ENCODE measurements at regions not wholly inside any gene's neighbourhood (a gene's known extent, or its start where the extent isn't known, plus 50 kb on each side); places are given as distances from the start of the nearest gene placed in this dataset.

DNA sequence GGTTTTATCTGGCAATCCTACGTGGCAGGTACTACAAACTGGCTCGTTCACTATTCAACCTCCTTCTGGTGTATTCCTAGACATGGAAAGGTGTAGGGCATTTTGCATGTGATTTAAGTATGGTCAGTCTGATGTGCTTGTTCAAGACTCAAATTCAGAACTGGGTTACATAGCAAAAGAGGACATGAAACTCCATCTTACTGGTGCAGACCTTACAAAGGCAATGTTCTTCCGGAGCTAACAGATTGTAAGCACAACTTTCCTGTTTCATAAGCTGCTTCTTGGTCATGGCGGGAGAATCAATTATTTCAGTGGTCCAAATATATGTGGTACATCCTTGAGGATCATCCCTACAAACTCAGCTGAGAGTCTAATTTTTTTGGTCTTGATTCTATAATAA is 703.4 kb downstream of the EPM2A start:
- TF ChIP-seq, protein P1, sequence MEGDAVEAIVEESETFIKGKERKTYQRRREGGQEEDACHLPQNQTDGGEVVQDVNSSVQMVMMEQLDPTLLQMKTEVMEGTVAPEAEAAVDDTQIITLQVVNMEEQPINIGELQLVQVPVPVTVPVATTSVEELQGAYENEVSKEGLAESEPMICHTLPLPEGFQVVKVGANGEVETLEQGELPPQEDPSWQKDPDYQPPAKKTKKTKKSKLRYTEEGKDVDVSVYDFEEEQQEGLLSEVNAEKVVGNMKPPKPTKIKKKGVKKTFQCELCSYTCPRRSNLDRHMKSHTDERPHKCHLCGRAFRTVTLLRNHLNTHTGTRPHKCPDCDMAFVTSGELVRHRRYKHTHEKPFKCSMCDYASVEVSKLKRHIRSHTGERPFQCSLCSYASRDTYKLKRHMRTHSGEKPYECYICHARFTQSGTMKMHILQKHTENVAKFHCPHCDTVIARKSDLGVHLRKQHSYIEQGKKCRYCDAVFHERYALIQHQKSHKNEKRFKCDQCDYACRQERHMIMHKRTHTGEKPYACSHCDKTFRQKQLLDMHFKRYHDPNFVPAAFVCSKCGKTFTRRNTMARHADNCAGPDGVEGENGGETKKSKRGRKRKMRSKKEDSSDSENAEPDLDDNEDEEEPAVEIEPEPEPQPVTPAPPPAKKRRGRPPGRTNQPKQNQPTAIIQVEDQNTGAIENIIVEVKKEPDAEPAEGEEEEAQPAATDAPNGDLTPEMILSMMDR (conservative IDR thresholded peaks at IDR 0.05; ENCODE audit: low read length), result no peak
- H3K4me3 ChIP-seq (ENCODE audit: low read length), result no peak overlapping the region

DNA sequence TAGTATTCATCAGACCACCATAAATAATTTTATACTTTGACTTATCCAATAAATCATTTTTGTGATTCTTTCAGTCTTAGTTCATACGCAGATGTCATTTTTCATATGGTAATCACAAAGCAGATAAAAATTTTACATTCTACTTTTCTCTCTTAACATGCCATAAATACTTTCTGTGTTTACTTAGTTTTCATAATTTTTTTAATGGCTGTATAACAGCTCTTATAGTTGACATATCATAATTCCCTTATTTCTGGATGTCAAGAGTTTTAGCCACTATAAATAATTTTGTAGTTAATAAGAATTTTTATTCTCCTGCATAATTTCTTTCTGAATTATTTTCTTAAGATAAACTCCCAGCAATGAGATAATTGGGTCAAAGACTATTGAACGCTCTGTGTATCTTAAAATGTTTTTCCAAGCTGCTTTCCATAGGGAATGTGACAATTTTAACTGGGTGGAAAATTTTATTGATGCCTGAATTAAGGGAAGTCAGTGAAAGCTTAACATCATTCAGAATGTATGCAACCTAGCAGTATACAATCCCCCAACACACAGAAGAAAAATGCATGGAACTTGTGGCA is 702.7 kb downstream of the EPM2A start:
- no peak for DNase-seq (ENCODE audit: low read depth)
- no peak overlapping the region for H3K4me3 ChIP-seq (ENCODE audit: low read length)
- TF ChIP-seq, protein P1 (conservative IDR thresholded peaks at IDR 0.05; ENCODE audit: low read length), result no peak

More for the DNA sequence above, 703.4 kb downstream of the EPM2A start:
- no peak for DNase-seq (ENCODE audit: low read depth)

DNA sequence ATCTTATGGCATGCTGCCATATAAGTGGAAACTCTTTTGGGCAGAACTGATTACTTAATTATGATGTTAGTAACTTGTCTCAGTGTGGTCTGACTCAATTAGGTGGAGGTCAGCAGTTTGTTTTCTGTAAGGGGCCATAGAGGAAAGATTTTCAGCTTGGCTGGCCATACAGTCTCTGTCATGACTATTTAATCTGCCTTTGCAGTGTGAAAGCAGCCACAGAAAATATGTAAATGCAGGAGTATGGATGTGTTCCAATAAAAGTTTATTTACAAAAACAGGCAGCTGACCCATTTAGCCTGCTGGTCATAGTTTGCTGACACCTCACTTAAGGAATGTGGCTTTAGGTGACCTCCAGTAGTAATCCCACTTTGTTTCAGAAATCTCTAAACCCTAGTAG is 700.7 kb downstream of the EPM2A start:
- H3K4me3 ChIP-seq (ENCODE audit: low read length), result no peak overlapping the region
- peak; percentile 17 for DNase-seq (ENCODE audit: low read depth)
- TF ChIP-seq, protein P1 (conservative IDR thresholded peaks at IDR 0.05; ENCODE audit: low read length), result no peak

DNA sequence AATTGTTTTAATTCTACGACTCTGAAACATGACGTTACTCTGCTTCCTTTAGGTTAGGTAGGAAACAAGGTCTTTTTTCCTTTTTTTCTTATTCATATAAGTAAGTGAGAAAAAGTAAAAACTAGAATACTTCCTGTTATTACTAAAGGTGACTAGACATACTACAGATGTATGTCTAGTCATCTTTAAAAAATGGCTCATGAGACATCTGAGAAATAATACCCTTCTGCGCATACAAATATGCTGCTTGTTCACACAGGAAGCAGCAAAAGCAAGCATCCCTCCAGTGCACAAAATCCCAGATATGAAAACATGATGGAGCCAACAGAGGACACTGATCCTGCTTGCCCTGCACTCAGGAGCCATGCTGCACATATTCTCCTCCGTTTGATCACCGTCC is 699.1 kb downstream of the EPM2A start:
- H3K4me3 ChIP-seq (ENCODE audit: low read length), result no peak overlapping the region
- TF ChIP-seq, protein P1 (conservative IDR thresholded peaks at IDR 0.05; ENCODE audit: low read length), result no peak
- no peak for DNase-seq (ENCODE audit: low read depth)

DNA sequence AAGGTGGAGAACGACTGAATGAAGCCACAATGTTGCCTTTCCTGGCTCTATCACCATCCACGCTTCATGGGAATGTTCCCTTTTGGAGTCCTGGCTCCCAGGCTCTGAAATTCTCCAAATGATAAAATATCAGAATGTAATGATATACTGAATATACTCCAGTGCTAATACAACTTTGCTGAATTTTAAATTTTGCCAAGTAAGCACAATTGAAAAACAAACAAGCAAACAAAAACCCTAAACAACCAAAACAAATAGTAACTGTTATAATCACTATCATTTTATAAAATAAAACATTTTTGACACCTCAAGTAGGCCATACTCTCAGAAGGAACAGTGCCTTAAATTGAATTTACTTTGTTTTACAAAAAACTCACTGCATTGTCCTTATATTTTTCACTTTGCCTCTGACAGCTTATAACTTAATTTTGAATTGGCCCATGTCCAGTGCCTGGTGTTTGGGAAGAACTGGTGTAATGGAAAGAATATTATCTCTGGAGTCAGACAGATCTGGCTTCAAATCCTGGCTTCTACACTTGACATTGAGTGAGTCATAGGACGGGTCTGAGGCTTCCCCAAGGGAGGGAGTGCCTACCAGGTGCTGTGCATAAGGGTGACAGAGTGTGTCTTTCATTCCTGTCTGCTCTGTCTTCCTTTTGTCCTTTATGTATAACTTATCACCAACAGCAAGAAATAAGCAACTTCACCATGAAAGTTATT is 698.3 kb downstream of the EPM2A start:
- H3K4me3 ChIP-seq (ENCODE audit: low read length), result no peak overlapping the region
- TF ChIP-seq, protein P1 (conservative IDR thresholded peaks at IDR 0.05; ENCODE audit: low read length), result no peak
- DNase-seq (ENCODE audit: low read depth), result no peak

DNA sequence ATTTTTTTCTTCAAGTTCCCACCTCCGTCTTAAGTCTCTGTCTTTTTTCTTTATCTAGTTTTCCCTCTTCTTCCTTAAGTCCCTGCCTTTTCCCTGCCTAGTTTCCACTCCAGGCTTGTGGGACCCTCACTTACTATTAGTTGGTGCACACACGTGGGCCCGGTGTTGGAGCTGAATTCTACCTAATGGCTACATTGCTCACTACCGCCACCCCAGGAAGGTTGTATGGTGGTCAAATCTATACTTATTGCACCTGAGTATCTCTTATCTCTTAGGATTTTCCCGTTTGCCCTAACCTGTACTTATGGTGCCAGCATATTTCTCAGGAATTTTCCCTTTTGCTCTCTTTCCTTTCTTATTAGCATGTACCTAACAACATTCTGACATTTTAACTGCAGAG is 692.8 kb downstream of the EPM2A start:
- TF ChIP-seq, protein P1 (conservative IDR thresholded peaks at IDR 0.05; ENCODE audit: low read length), result no peak
- DNase-seq (ENCODE audit: low read depth), result no peak
- H3K4me3 ChIP-seq (ENCODE audit: low read length), result no peak overlapping the region

DNA sequence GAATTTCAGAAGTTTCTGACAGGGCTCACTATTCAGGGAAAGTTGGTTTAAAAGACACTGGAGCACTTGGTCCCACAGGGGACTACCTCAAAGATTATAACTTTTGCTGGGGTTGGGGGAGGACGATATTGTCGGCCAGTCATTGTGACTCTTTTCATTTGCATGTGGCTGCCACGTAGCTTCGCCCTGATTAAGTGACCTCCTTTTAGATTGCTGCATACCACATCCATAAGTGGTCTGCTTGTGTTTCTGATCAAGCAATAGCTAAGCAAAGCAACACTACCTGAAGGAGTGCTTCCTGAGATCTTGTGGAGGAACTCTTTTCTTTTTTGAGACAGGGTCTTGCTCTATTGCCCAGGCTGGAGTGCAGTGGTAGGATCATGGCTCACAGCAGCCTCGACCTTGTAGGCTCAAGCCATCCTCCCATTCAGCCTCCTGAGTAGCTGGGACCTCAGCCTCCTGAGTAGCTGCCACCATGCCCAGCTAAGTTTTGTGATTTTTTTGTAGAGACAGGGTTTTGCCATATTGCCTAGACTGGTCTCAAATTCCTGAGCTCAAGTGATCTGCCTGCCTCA is 691.3 kb downstream of the EPM2A start:
- DNase-seq (ENCODE audit: low read depth), result no peak
- no peak overlapping the region for H3K4me3 ChIP-seq (ENCODE audit: low read length)
- TF ChIP-seq, protein P1 (conservative IDR thresholded peaks at IDR 0.05; ENCODE audit: low read length), result no peak

Data from AG10803 (cell line).